Non-pigmented ciliary epithelial cell (primary cell): ENCODE measurements at regions not wholly inside any gene's neighbourhood (a gene's known extent, or its start where the extent isn't known, plus 50 kb on each side); places are given as distances from the start of the nearest gene placed in this dataset.
"Not testable (repeated sequence)": the region's sequence is repeated elsewhere in the genome, so short reads cannot be mapped to it uniquely, and the experiment has no call there.

Source experiments
- DNase-seq: peaks from one replicate; pipeline ENCODE4 v3.0.0-alpha.2; 2010; ENCODE audit warnings: low read depth

DNA sequence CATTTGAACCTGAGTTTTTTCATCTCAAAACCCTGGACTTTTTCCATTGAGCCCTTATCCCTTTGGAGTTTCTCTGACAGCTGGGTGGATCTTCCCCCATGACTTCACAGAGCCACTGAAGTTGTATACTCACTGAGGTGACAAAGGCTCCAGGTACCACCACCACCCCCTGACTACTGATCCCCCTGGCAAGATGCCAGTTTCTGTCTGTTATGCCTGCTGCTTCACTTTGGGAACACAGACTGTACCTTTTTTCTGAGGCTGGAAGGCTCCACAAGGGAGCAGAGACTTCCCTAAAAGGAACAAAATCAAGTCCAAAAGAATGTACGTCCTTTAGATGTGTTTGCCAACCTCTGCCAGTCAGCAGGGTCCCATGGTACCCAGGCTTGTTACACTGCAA, 160.3 kb upstream of the JADE1 start:
- no peak for DNase-seq

DNA sequence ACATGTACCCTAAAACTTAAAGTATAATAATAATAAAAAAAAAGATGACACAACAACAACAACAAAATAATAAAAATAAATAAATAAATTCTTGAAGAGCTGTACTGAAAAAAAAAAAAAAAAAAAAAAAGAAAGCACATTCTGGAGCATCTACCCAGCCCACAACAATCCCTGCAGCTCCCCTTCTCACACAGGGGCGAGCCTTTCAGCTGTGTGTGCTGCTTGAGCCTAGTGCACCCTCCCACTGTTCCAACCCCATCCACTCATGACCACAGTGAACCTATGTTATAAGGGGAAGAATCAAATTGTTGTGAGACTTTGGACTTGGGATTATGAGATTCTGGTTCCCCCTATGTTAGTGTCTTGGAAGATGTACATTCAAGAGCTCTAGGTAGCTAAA, 161.5 kb upstream of the JADE1 start:
- no peak for DNase-seq

DNA sequence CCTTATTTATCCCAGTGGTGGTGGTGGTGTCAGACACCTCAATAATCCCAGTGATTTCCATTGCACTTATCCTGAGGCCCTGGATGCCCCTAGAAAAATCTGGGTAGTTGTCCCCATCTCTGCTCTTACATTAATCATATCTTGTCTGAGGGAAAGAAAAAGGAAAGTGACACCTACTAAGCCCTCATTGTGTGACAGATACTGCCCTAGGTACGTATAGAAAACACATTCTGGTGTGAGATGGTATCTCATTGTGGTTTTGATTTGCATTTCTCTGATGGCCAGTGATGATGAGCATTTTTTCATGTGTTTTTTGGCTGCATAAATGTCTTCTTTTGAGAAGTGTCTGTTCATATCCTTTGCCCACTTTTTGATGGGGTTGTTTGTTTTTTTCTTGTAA, 162.6 kb upstream of the JADE1 start:
- not testable (repeated sequence) for DNase-seq

DNA sequence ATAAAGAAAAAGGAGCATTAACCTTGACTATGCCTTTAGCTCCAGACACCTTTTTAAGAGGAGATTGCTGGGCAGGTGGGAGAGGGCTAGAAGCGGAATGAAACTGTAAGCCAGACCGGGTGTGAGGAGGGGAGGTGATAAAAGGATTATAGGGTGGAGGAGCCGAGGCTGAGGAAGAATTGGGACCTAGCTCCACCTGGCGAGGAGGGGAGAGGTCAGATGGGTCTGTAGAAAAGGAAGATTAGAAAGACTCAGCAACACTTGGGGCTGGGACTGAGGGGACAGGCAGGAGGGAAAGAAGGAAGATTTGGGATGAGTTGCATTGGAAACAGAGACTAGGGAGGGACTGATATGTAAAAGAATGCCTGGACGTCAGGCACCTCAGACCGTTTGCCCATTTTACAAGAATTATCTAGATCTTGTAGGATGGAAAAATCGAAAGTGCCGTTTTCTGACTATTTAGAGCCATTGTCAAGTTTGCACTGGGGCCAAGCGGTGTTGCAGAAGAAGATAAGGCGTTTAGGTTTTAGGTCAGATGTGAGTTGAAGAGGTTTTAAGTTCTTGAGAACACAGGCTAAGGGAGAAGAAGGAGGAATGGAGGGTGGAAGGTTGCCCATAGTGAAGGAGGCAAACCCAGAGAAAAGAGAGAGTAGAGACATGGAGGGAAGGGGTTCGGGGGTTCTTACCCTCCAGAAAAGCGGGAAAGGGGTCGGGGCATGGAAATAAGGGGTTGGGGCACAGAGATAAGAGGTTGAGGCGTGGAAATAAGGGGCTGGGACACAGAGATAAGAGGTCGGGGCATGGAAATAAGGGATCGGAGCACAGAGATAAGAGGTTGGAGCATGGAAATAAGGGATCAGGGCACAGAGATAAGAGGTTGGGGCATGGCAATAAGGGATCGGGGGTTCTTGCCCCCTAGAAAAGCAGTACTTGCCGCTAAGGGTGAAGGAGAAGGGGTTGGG, 164.5 kb upstream of the JADE1 start:
- not testable (repeated sequence) for DNase-seq

DNA sequence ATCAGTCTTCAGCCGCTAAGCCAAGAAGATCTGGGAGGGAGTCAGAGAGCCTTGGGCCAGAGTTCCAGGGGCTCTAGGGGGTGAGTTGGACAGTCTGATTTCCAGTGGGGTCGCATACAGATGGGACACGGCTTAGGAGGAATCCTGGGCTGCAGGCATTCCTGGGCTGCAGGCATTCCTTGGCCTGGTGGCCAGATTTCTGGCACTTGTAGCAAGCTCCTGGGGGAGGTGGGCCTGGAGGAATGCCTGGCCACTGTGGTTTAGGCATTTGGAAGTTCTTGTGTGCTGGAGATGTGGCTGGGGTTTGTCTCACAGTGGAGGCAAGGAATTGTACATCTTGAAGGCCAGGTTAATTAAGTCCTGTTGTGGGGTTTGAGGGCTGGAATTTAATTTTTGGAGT, 165.4 kb upstream of the JADE1 start:
- not testable (repeated sequence) for DNase-seq

DNA sequence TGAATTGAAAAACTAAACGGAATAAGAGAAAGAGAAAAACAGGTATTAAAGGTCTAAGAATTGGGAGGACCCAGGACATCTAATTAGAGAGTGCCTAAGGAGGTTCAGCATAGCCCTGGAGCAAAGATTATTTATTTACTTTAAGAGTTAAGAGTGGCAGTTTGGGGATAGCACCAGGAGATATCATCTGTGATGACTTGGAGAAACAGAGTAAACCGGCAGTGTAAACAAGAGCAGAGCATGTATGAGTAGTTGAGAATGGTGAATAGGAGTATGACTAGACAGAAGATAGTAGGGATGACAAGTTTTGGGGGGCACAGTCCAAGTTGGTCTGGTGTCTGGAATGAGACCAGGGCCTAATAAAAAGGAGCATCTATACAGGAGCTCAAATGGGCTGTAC, 167.9 kb upstream of the JADE1 start:
- DNase-seq, result not testable (repeated sequence)

DNA sequence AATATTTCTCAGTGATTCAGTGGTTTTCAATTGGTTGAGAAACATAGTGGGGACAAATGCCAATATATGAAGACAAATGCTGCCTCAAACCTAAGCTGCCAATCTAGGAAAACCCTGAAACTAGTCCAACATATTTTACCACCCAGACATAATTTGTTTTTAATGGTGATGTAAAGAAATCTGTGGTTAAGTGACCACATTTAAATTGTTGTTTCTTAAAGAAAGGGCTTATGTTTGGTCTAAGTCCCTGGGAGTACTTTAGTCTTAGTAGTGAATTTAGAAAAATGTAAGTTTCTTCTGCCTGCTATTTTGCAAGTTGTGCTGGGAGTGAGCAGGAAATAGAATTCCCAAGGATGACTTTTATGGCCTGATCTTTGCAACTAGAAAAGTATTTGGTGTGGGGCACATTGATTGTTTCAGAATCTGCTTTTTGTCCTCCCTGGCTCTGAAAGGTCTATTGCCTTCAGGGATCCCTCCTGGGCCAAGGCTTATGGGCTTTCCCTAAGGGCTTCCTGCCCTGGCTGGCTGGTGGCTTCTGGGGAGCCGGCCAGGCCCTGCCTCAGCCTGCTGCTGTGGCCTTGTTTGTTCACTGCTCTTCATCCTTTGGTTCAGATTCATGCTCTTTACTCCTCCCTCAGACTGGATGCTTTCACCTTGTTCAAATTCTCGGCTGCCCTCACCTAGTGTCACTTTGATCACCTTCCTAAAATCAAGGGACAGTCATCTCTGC, 169.8 kb upstream of the JADE1 start:
- DNase-seq, result no peak

DNA sequence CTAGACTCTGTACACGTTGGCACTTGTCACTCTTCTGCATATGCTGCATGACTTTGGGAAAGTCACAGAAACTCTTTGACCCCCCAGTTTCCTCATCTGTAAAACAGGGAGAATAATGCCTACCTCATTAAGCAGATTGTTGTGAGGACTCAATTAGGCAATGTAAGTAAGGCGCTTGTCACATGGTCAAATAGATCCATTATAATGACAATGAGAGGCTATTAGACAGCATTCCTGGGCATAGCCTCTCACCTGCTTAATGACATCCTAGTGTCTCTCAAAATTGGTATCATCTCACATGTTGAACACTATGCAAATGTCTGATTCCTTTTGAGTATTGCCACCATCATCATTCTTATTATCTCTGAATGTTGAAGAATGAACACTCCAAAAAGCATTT, 172.6 kb upstream of the JADE1 start:
- no peak for DNase-seq

DNA sequence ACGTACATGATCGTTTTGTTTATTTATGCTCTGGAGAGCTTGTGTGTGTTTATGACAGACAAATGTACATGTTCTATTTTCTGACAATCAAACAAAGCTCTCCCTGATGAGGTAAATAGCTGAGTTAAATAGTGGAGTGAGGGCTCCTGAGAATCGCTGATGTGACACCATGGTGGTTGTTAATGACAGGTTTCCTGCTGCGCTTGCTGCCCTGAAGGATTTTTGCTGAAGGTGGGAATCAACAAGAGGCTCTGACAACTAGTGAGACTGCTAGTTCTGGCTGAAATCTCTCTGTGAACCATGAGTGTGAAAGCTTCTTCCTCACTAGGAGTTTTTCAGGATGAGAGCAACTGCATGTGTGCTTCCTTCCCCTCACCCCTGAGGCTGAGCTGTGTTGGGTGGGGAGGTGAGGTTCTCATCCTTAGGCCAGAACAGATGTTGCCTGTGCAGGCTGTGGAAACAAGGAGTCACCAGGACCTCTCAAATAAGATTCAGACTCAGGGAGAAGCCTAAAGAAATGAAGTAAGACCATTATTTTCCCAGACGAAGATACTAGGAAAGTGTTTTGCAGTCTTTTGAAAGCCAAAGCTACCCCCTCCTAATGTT, 173.4 kb upstream of the JADE1 start:
- no peak for DNase-seq

DNA sequence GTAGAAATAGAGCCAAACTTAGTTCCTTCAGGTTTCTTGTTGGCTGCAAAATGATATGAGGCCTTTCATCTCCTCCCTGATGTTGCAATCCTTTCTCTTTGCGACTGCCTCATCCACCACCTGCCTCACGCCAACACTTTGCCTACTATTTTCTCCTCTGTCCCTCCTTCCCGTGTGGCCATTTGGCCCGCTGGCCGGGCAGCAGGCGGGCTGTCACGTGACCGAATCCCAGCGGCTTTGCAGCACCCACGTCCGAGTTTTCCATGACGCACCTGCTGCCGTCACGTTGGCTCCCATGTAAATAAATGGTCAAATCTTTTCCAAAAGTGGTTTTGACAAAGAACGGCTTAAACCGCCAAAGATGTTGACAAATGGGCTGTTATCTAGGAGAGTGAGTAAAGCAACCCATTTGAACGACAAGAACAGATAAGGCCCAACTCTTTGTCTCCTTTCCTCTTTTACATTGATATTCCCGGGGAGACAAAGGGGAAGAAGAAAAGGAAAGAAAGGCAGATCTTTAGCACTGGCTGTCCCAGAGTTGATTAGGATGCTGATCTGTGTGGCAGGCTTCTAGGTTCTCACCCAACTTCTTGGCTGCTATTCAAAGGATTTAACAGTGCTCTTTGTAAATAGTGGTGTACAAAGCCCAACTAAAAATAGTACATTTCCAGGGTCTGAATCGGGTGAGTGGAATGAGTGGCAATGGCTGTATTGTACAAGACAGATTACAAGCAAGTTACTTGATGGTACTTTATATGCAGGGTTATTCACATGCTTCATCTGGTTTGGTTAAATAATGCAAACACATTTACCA, 174.2 kb upstream of the JADE1 start:
- DNase-seq, result no peak

DNA sequence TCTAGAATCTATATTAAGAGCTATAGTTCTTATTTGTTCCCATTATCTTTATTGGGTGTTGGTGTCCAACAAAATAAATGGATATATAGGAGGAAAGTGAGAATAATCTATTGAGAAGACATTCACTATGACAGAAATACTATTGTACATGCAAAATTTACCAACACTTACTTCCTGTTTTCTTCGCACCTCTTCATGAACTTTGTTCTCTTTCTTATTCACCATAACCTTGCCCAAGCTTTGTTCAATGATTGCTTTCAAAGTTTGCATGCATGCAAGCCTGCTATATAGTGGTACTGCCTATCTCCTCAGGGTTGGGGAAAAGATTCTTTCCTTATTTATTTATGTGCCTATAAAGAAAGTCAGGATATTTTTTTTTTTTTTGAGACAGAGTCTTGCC, 176.4 kb upstream of the JADE1 start:
- DNase-seq, result no peak

DNA sequence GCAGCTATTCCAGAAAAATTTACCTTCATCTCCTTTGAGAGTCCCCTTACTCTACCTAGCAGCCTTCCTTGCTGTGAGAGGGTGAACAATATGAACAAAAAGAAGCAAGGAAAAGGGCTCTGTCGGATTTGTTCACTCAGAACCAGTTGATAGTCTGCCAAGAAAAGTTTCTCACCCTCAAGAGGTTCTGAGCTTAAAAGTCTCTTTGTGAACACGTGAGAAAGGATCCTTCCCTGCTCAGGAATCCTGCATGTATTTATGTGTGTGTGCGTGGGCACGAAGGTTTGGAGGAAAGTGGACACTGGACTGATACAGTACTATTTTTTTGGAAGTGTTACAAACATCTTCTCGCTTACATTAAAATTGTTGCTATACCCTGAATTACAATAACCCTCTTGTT, 178.6 kb upstream of the JADE1 start:
- no peak for DNase-seq

DNA sequence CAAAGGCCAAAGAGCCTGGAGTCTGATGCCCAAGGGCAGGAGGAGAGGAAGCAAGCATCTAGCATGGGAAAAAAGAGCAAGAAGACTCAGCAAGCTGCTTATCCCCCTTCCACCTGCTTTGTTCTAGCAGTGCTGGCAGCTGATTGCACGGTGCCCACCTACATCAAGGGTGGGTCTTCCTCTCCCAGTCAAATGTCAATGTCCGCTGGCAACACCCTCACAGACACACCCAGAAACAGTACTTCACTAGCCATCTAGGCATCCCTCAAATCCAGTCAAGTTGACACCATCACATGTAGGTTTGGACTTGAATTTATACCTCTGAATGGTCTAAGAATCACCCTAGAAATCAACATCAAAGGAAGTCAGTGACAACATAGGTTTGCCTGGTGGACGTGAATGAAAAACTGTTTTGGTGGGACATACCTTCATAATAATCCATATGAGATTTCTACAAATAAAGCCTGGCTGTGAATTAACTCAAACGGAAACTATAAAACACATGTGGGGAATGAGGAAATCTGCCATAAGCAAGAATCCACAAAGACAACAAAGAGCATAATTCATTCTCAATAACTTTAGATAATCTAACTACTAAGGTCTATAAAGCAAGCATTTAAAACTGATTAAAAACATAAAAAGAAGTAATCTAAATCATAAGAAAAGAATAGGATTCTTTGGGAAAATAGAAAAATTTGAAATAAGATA, 185.8 kb upstream of the JADE1 start:
- no peak for DNase-seq

DNA sequence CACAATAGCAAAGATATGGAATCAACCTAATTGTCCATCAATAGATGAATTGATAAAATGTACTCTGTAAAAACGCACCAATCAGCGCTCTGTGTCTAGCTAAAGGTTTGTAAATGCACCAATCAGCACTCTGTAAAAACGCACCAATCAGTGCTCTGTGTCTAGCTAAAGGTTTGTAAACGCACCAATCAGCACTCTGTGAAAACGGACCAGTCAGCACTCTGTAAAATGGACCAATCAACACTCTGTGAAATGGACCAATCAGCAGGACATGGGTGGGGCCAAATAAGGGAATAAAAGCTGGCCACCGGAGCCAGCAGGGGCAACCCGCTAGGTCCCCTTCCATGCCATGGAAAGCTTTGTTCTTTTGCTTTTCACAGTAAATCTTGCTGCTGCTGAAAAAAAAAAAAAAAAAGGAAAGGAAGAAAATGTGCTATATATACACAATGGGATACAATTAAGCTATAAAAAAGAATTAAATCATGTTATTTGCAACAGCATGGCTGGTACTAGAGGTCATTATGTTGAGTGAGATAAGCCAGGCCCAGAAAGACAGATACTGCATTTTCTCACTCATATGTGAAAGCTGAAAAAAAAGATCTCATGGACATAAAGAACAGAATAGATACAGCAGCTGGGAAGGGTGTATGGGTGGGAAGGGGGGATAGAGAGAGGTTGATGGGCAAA, 189.1 kb upstream of the JADE1 start:
- not testable (repeated sequence) for DNase-seq

DNA sequence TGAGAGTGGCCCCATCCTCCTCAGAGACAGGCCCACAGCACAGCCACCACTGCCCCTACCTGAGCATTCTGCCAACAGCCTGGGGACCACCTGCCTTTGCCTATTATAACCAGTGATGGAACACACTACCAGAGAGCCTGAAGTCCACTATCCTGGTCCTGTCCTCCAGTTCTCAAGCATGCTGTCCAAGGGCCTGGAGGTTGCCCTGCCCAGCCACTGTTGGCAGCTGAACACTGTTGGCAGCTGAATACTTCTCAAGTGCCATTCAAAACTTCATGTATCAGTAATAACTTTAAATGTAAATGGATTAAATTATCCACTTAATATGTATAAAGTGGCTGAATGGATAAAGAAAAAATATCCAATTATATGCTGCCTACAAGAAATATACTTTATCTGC, 194.3 kb upstream of the JADE1 start:
- no peak for DNase-seq

DNA sequence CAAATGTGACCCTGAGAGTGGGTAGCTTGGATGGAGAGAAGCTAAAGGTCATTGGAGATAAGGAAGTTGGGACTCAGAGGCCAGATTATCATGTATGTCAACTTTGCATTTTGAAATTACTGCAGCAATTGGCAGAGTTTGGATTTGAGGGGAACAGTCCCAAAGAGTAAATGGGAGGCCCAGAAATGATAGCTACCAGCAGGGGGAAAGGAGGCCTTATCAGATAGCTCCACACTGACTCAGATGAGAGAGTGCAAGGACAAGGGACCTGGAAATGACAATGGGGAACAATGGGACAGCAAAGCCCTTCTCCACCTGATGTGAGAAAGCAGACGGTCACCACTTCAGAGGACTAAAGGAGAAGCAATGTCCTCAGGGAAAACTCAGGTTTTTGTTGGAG, 201.5 kb upstream of the JADE1 start:
- no peak for DNase-seq

DNA sequence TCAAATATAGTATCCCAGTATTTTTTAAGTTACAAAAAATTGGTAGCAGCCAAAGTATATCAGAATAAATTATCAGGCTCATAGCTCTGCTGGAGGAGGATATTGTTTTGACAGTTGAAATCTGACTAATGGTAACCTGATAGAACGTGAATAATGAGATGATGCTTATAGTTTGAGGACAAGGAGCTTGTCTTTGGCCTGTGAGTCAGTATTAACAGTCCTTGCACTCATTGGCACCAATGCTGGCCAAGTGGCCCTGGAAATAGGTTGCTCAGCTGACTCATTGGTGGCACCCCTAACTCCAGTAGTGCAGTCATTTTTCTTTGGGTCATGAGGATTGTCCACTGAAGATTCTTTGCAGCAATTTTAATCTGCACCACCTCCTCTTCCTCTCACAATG, 203.3 kb upstream of the JADE1 start:
- no peak for DNase-seq

DNA sequence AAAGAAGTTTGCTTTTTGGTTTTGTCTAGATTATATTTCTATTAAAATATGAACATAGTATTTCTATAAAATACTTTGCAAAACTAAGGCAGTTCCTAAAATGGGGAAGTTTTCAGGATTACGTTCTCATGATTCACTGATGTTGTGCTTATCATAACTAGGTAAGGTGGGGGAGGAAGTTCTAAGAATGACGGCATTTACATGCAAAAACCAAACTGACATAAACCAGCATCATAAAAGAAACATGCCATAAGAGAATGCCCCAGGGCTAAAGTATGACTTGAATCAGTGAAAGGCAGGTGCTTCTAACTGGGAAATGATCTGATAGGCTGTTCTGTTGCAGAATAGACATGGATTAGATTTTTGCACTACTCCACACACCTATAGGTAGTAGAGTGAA, 204.7 kb upstream of the JADE1 start:
- DNase-seq, result no peak

DNA sequence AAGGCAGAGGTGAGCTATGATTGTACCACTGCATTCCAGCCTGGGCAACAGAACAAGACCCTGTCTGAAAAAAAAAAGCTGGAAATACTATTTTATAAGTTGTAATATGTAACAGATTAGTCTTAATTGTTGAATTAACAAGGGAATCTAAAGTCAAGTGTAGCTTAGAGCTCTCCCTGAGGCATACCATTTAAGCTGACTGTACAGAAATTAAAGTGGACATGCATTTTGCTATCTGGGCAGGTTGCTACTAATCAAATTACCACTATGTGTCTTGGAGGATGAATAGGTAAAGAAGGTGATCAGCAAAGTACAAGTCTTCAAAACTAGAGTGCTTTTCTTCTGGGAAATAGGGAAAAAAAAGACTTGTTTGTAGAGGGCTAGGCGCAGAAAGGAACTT, 205.3 kb upstream of the JADE1 start:
- DNase-seq, result no peak

DNA sequence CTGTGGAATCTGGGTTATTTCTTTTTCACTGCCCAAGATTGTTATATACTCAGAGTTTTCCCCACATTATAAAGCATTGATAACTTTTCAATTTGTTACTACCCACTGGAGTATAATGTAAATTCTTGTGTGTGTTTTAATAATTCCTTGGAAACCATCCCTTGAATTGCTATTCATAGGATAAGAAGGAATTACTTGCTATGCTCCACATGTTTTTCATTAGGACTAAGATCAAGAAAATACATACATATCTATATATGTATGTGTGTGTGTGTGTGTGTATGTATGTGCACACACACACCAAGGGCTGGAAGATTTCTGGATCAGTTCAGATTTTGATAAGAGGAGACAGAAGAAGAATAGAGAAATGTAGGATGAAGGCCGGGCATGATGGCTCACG, 206.4 kb upstream of the JADE1 start:
- no peak for DNase-seq
